ENCODE measurements at regions not wholly inside any gene's neighbourhood (a gene's known extent, or its start where the extent isn't known, plus 50 kb on each side); places are given as distances from the start of the nearest gene placed in this dataset.

- no peak for DNase-seq (ENCODE audit: low spot score)
Observed at GRCh38 chr15:69530991-69531664, 78.5 kb downstream of the RPLP1 start.

GRCh38 chr15:69531665-69532027 lies 79.0 kb downstream of the RPLP1 start:
- DNase-seq (ENCODE audit: low spot score): no peak

- DNase-seq (ENCODE audit: low spot score): no peak
Observed at GRCh38 chr15:69532066-69532465, 79.4 kb downstream of the RPLP1 start.

- no peak for DNase-seq (ENCODE audit: low spot score)
Observed at GRCh38 chr15:69532856-69533255, 80.2 kb downstream of the RPLP1 start.

- DNase-seq (ENCODE audit: low spot score): no peak
Observed at GRCh38 chr15:69533522-69533921, 80.9 kb downstream of the RPLP1 start.

- no peak for DNase-seq (ENCODE audit: low spot score)
Observed at GRCh38 chr15:69535101-69535638, 82.6 kb downstream of the RPLP1 start.

GRCh38 chr15:69535998-69536397 lies 83.4 kb downstream of the RPLP1 start:
- DNase-seq (ENCODE audit: low spot score): no peak

GRCh38 chr15:69536726-69537512 lies 84.3 kb downstream of the RPLP1 start:
- DNase-seq (ENCODE audit: low spot score): no peak

- no peak for DNase-seq (ENCODE audit: low spot score)
Observed at GRCh38 chr15:69537901-69538300, 85.3 kb downstream of the RPLP1 start.

GRCh38 chr15:69538379-69538778 lies 85.8 kb downstream of the RPLP1 start:
- DNase-seq (ENCODE audit: low spot score): no peak

- DNase-seq (ENCODE audit: low spot score): no peak
Observed at GRCh38 chr15:69539345-69539744, 86.7 kb downstream of the RPLP1 start.

GRCh38 chr15:69540622-69541021 lies 88.0 kb downstream of the RPLP1 start:
- DNase-seq (ENCODE audit: low spot score): no peak

GRCh38 chr15:69542028-69542427 lies 89.4 kb downstream of the RPLP1 start:
- no peak for DNase-seq (ENCODE audit: low spot score)

GRCh38 chr15:69543681-69544364 lies 91.2 kb downstream of the RPLP1 start:
- no peak for DNase-seq (ENCODE audit: low spot score)

GRCh38 chr15:69544365-69545113 lies 91.9 kb downstream of the RPLP1 start:
- no peak for DNase-seq (ENCODE audit: low spot score)

GRCh38 chr15:69546182-69546581 lies 93.6 kb downstream of the RPLP1 start:
- no peak for DNase-seq (ENCODE audit: low spot score)

GRCh38 chr15:69548395-69549180 lies 96.0 kb downstream of the RPLP1 start:
- no peak for DNase-seq (ENCODE audit: low spot score)

- DNase-seq (ENCODE audit: low spot score): no peak
Observed at GRCh38 chr15:69551391-69552056, 98.9 kb downstream of the RPLP1 start.

GRCh38 chr15:69552057-69552815 lies 99.6 kb downstream of the RPLP1 start:
- no peak for DNase-seq (ENCODE audit: low spot score)

- DNase-seq (ENCODE audit: low spot score): no peak
Observed at GRCh38 chr15:69553686-69554085, 101.1 kb downstream of the RPLP1 start.

Measured in ureter (tissue), 1 donor.